ENCODE measurements at regions not wholly inside any gene's neighbourhood (a gene's known extent, or its start where the extent isn't known, plus 50 kb on each side); places are given as distances from the start of the nearest gene placed in this dataset.

GRCh38 chrX:2585158-2585470 lies 84.3 kb upstream of the DHRSX start (continued):
- TF ChIP-seq, protein P1, sequence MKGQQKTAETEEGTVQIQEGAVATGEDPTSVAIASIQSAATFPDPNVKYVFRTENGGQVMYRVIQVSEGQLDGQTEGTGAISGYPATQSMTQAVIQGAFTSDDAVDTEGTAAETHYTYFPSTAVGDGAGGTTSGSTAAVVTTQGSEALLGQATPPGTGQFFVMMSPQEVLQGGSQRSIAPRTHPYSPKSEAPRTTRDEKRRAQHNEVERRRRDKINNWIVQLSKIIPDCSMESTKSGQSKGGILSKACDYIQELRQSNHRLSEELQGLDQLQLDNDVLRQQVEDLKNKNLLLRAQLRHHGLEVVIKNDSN (IDR thresholded peaks at IDR 0.05; ENCODE audit: borderline replicate concordance, low read depth) = no peak
- TF ChIP-seq, protein P2, sequence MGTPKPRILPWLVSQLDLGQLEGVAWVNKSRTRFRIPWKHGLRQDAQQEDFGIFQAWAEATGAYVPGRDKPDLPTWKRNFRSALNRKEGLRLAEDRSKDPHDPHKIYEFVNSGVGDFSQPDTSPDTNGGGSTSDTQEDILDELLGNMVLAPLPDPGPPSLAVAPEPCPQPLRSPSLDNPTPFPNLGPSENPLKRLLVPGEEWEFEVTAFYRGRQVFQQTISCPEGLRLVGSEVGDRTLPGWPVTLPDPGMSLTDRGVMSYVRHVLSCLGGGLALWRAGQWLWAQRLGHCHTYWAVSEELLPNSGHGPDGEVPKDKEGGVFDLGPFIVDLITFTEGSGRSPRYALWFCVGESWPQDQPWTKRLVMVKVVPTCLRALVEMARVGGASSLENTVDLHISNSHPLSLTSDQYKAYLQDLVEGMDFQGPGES (IDR thresholded peaks at IDR 0.05; ENCODE audit: low read depth, low read length) = no peak
- TF ChIP-seq, protein P3, sequence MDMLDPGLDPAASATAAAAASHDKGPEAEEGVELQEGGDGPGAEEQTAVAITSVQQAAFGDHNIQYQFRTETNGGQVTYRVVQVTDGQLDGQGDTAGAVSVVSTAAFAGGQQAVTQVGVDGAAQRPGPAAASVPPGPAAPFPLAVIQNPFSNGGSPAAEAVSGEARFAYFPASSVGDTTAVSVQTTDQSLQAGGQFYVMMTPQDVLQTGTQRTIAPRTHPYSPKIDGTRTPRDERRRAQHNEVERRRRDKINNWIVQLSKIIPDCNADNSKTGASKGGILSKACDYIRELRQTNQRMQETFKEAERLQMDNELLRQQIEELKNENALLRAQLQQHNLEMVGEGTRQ (IDR thresholded peaks at IDR 0.05; ENCODE audit: borderline replicate concordance, low read depth, low read length) = no peak

DNA sequence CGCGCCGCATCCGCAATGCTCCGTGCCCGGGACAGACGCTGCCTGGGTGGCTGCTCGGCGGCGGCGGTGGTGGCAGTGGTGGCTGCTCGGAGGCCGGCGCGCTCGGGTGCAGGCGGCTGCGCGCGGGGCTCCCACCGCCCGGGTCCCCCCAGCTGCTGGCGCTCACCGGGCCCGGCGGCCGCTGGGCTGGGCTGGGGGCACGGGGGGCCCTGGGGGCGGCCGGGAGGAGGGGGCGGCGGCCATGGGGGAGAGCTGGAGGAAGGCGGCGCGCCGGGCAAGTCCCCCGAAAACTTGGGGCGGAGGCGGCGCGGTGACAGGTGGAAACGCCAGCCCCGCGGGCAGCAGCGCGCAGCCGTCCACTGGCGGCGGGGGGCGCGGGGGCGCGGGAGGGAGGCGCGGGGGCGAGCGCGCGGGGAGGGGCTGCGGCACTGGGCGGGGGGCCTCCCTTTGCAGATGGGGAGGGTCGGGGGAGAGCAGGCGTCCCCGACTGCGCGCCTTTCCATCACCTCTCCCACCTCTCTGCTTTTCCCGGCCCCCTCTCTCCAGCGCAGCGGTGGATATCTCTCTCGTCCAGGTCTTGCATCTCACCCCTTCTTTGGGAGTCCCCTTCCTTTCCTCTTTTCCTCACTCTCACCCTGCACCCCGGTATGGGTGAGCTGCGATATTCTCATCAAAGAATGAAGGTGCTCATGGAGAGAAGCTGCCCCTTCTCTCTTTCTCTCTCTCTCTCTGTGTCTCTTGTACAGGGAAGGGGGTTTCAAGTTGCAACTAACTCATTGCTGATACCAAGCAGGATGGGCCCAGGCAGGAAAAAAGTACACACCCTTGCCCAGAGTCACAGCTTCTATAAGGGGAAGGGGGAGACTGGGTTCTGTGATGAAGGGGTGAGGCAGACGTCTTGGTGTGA lies 83.7 kb upstream of the DHRSX start:
- Histone ChIP-seq H3K9me2 (no peaks in the 10 kb centered on the region), H3K9me3 (no peaks in the 10 kb centered on the region), H3K27me3 (ENCODE audit: insufficient read depth) (peaks cover 45% of the 10 kb centered on the region), H3K9ac (no peak overlapping the region), H2AFZ (ENCODE audit: low read depth) (no peak overlapping the region), H3K79me2 (ENCODE audit: insufficient read depth) (no peaks in the 10 kb centered on the region), H3K4me1 (ENCODE audit: control insufficient read depth in 1 of 2, insufficient read depth in 2 of 2, low read depth in 1 of 2, low read length in 1 of 2) (no peaks in the 10 kb centered on the region), H4K20me1 (ENCODE audit: insufficient read depth) (no peaks in the 10 kb centered on the region), H3K4me2 (no peak overlapping the region), H3K27ac (ENCODE audit: low read depth in 2 of 2, low read length in 1 of 2) (no peak overlapping the region), H3K4me3 (ENCODE audit: low read depth in 2 of 2, low read length in 1 of 2) (no peak overlapping the region), H3F3A (replicated peaks; ENCODE audit: insufficient read depth) (no peaks in the 10 kb centered on the region), H3K36me3 (replicated peaks in 1 of 2; ENCODE audit: control insufficient read depth in 1 of 2, insufficient read depth in 2 of 2, low read length in 1 of 2) (no peaks in the 10 kb centered on the region)
- 22% methylated on average over 10 of the region's 73 CpGs for WGBS (ENCODE audit: low lambda C conversion rate)
- ChIA-PET POLR2A (no interaction called here), CTCF (no interaction called here)
- DNase-seq = peak; percentile 34
- TF ChIP-seq NRF1 (IDR thresholded peaks at IDR 0.05; ENCODE audit: low read depth, low read length) (no peak), YY1 (IDR thresholded peaks at IDR 0.05; ENCODE audit: low read depth) (no peak), CHD2 (IDR thresholded peaks at IDR 0.05; ENCODE audit: low read length, partially characterized antibody) (no peak), JUND (IDR thresholded peaks at IDR 0.05) (no peak), EZH2phosphoT487 (IDR thresholded peaks at IDR 0.05; ENCODE audit: borderline replicate concordance, low read depth) (no peak), PBX3 (IDR thresholded peaks at IDR 0.05) (no peak), MXI1 (IDR thresholded peaks at IDR 0.05; ENCODE audit: low read depth, low read length) (no peak), SIN3A (IDR thresholded peaks at IDR 0.05; ENCODE audit: borderline replicate concordance, low read depth, low read length) (no peak), TAF1 (IDR thresholded peaks at IDR 0.05; ENCODE audit: borderline replicate concordance, low read depth, low read length) (no peak), NFIC (IDR thresholded peaks at IDR 0.05; ENCODE audit: borderline replicate concordance) (no peak), ELF1 (IDR thresholded peaks at IDR 0.05) (no peak), CTCF (IDR thresholded peaks at IDR 0.05) (no peak), TEAD4 (IDR thresholded peaks at IDR 0.05; ENCODE audit: borderline replicate concordance, insufficient read depth) (no peak), FOXM1 (IDR thresholded peaks at IDR 0.05; ENCODE audit: low read depth) (no peak)
- TF ChIP-seq, protein P4, sequence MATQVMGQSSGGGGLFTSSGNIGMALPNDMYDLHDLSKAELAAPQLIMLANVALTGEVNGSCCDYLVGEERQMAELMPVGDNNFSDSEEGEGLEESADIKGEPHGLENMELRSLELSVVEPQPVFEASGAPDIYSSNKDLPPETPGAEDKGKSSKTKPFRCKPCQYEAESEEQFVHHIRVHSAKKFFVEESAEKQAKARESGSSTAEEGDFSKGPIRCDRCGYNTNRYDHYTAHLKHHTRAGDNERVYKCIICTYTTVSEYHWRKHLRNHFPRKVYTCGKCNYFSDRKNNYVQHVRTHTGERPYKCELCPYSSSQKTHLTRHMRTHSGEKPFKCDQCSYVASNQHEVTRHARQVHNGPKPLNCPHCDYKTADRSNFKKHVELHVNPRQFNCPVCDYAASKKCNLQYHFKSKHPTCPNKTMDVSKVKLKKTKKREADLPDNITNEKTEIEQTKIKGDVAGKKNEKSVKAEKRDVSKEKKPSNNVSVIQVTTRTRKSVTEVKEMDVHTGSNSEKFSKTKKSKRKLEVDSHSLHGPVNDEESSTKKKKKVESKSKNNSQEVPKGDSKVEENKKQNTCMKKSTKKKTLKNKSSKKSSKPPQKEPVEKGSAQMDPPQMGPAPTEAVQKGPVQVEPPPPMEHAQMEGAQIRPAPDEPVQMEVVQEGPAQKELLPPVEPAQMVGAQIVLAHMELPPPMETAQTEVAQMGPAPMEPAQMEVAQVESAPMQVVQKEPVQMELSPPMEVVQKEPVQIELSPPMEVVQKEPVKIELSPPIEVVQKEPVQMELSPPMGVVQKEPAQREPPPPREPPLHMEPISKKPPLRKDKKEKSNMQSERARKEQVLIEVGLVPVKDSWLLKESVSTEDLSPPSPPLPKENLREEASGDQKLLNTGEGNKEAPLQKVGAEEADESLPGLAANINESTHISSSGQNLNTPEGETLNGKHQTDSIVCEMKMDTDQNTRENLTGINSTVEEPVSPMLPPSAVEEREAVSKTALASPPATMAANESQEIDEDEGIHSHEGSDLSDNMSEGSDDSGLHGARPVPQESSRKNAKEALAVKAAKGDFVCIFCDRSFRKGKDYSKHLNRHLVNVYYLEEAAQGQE (IDR thresholded peaks at IDR 0.05; ENCODE audit: low read depth, low read length) = no peak
